NB4 (cell line): ENCODE measurements at regions not wholly inside any gene's neighbourhood (a gene's known extent, or its start where the extent isn't known, plus 50 kb on each side); places are given as distances from the start of the nearest gene placed in this dataset.

ENCODE experiments used
- CTCF ChIP-seq: IDR thresholded peaks from one replicate; pipeline ENCODE4 v1.5.1; 2012; ENCODE audit warnings: low read depth, low read length
- POLR2A ChIP-seq: IDR thresholded peaks from 2 replicates; pipeline ENCODE4 v1.6.1; 2011; ENCODE audit warnings: mild to moderate bottlenecking; ENCODE audit not compliant: insufficient read length; ENCODE audit errors: extremely low read depth

DNA sequence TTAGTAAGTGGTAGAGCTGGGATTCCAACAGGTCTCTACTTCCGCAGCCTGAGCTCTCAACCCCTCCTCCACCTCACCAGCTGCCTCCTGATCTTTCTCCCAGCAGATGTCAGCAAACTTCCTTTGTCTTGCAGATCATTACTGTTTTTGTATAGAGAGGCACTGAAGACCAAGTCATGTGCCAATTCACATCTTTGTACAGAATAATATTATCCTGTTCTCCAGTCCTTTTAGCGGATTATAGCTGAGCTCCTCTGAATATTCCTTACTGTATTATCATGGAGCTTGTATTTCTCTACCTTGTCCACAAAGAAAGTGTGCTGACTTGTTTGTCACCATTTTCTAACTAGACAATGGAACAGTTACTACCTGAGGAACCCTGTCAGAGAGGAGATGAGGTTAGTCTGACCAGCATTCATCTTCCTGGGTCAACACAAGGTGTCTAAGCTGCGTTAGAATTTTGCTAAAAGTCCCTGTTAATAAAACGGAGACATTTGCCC lies 142.3 kb upstream of the ARHGAP5 start:
- TF ChIP-seq CTCF (peak; percentile 3), POLR2A (no peak)
